Hepatocyte (in vitro differentiated cells): ENCODE measurements at regions not wholly inside any gene's neighbourhood (a gene's known extent, or its start where the extent isn't known, plus 50 kb on each side); places are given as distances from the start of the nearest gene placed in this dataset.

Experiments used
- DNase-seq: peaks from one replicate; pipeline ENCODE4 v3.0.0-alpha.2; 2016; ENCODE audit warnings: low spot score
- H2AFZ ChIP-seq: fragments of 200-600 bp; sonication (generic); 2 replicates; pipeline ENCODE4 v1.6.0; 2016; ENCODE audit warnings: antibody characterized with exemption, mild to moderate bottlenecking
- H3K27ac ChIP-seq: fragments of 200-600 bp; sonication (generic); 2 replicates; pipeline ENCODE4 v1.5.1; 2016; ENCODE audit warnings: mild to moderate bottlenecking
- H3K27me3 ChIP-seq: fragments of 200-600 bp; sonication (generic); 2 replicates; pipeline ENCODE4 v1.6.1; 2016
- H3K36me3 ChIP-seq: fragments of 200-600 bp; sonication (generic); replicated peaks from 2 replicates; pipeline ENCODE4 v1.5.1; 2016; ENCODE audit warnings: low read depth; ENCODE audit not compliant: insufficient read depth
- H3K4me1 ChIP-seq: fragments of 200-600 bp; sonication (generic); 2 replicates; pipeline ENCODE4 v1.5.1; 2016; ENCODE audit warnings: mild to moderate bottlenecking, moderate library complexity; ENCODE audit not compliant: insufficient read depth
- H3K4me2 ChIP-seq: fragments of 200-600 bp; sonication (generic); 2 replicates; pipeline ENCODE4 v1.6.0; 2016
- H3K4me3 ChIP-seq: fragments of 200-600 bp; sonication (generic); 2 replicates; pipeline ENCODE4 v1.5.1; 2016; ENCODE audit warnings: mild to moderate bottlenecking
- H3K79me2 ChIP-seq: fragments of 200-600 bp; sonication (generic); 2 replicates; pipeline ENCODE4 v1.6.0; 2017; ENCODE audit warnings: mild to moderate bottlenecking
- H3K9me2 ChIP-seq: fragments of 200-600 bp; sonication (generic); replicated peaks from 2 replicates; pipeline ENCODE4 v1.6.0; 2017; ENCODE audit warnings: mild to moderate bottlenecking; ENCODE audit not compliant: insufficient read depth
- H3K9me3 ChIP-seq: fragments of 200-600 bp; sonication (generic); 2 replicates; pipeline ENCODE4 v1.5.1; 2016; ENCODE audit warnings: low read depth, mild to moderate bottlenecking
- H4K20me1 ChIP-seq: fragments of 200-600 bp; sonication (generic); 2 replicates; pipeline ENCODE4 v1.6.0; 2016; ENCODE audit warnings: mild to moderate bottlenecking; ENCODE audit not compliant: insufficient read depth, poor library complexity, severe bottlenecking
- EZH2 ChIP-seq: fragments of 200-600 bp; sonication (generic); IDR thresholded peaks from 2 replicates; pipeline ENCODE4 v1.6.1; 2016; ENCODE audit warnings: antibody characterized with exemption, mild to moderate bottlenecking, borderline replicate concordance
- EZH2phosphoT487 ChIP-seq: fragments of 200-600 bp; sonication (generic); IDR thresholded peaks from one replicate; pipeline ENCODE4 v1.6.1; 2018; ENCODE audit warnings: antibody characterized with exemption, mild to moderate bottlenecking, low read depth, moderate library complexity; ENCODE audit not compliant: unreplicated experiment, severe bottlenecking
- WGBS: methylation state at CpG from one replicate; pipeline ENCODE4 v1.1.6; 2016; ENCODE audit warnings: low lambda C conversion rate; ENCODE audit errors: missing lambda C conversion rate; 5-methylcytosine and 5-hydroxymethylcytosine counted together
- TF ChIP-seq, protein P1 (sequence below): fragments of 200-600 bp; sonication (generic); IDR thresholded peaks from 2 replicates; pipeline ENCODE4 v1.5.1; 2016; ENCODE audit warnings: antibody characterized with exemption, mild to moderate bottlenecking; ENCODE audit not compliant: poor library complexity

DNA sequence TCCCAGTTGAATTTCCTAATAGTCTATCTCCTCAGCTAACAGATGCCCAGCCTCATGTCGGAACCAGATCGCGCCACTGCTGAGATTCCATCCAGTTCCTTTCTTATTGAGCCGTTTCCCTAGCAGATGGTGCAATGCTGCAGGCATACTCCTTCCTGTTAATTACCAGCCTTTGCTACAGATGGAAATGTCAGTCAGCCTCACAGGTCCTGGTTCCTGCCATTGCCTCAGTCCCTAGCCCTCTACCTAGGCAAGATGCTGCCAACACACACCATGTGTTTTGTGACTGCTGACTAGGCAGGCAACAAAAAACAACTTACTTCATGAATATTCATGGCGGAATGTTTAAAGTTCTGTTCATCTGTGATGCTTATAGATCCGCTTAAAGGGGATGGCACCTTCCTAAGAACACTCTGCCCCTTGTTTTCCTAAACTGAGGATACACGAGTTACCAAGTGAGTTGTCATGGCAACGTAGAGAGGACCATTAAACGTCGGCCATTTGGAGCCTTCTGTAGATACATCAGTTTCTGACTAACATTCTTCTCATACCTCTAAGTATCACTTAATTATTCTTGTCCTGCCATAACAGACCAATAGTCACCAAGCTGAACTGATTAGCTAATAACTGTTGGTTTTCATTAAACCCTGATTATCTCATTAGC is 749.5 kb downstream of the RNF144A start:
- TF ChIP-seq EZH2phosphoT487 (no peak), EZH2 (no peak)
- TF ChIP-seq, protein P1, sequence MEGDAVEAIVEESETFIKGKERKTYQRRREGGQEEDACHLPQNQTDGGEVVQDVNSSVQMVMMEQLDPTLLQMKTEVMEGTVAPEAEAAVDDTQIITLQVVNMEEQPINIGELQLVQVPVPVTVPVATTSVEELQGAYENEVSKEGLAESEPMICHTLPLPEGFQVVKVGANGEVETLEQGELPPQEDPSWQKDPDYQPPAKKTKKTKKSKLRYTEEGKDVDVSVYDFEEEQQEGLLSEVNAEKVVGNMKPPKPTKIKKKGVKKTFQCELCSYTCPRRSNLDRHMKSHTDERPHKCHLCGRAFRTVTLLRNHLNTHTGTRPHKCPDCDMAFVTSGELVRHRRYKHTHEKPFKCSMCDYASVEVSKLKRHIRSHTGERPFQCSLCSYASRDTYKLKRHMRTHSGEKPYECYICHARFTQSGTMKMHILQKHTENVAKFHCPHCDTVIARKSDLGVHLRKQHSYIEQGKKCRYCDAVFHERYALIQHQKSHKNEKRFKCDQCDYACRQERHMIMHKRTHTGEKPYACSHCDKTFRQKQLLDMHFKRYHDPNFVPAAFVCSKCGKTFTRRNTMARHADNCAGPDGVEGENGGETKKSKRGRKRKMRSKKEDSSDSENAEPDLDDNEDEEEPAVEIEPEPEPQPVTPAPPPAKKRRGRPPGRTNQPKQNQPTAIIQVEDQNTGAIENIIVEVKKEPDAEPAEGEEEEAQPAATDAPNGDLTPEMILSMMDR, result no peak
- DNase-seq, result no peak
- Histone ChIP-seq H3K27ac (no peak overlapping the region), H3K9me3 (no peaks in the 10 kb centered on the region), H3K79me2 (no peaks in the 10 kb centered on the region), H2AFZ (no peak overlapping the region), H3K4me3 (no peak overlapping the region), H3K9me2 (no peaks in the 10 kb centered on the region), H4K20me1 (no peaks in the 10 kb centered on the region), H3K4me1 (no peaks in the 10 kb centered on the region), H3K4me2 (no peak overlapping the region), H3K27me3 (no peaks in the 10 kb centered on the region), H3K36me3 (no peaks in the 10 kb centered on the region)
- WGBS, result 92% methylated on average over 10 of the region's 10 CpGs

GRCh38 chr2:7667260-7667757 is 750.1 kb downstream of the RNF144A start:
- H3K4me2 ChIP-seq, result no peak overlapping the region
- H2AFZ ChIP-seq, result no peak overlapping the region
- H3K9me3 ChIP-seq, result no peaks in the 10 kb centered on the region
- H3K27me3 ChIP-seq, result no peaks in the 10 kb centered on the region
- no peak for DNase-seq
- no peak for TF ChIP-seq EZH2
- TF ChIP-seq EZH2phosphoT487, result no peak
- H3K36me3 ChIP-seq, result no peaks in the 10 kb centered on the region
- no peak overlapping the region for H3K4me3 ChIP-seq
- no peaks in the 10 kb centered on the region for H3K4me1 ChIP-seq
- H3K27ac ChIP-seq, result no peak overlapping the region
- H4K20me1 ChIP-seq, result no peaks in the 10 kb centered on the region
- no peaks in the 10 kb centered on the region for H3K9me2 ChIP-seq
- H3K79me2 ChIP-seq, result no peaks in the 10 kb centered on the region
- 92% methylated on average over 5 of the region's 5 CpGs for WGBS

DNA sequence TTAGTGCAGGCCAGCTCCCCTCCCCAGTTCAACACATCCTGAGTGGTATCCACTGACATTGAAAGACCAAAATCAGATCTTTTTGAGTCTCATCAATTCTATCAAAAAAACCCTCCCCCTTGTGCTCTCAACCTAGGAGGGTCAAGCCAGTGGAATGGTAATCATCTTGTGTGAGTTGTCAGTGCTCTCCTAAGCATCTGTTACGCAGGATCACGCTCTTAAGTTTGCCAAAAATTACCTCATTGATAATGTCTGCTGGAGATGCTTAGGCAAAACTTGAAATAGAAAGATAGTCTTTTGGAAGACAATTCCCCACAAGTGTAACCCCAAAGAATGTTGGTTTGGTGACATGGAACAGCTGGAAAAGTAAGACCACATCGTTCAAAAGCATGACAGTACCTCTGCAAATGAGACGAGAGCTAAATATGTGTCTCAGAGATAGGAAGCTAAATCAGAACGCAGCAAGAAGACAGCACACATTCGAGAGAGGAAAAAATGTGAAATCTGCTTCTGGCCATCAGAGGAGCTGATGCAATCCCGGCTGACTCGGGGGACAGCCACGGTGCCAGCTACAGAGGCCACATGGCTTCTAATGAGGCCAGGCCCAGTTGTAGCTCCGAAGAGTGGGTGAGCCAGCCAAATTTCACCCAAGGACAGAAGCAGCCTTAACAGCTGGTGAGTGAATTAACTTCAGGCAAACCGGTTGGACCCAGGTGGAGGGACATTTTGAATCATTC is 753.9 kb downstream of the RNF144A start:
- no peaks in the 10 kb centered on the region for H4K20me1 ChIP-seq
- no peaks in the 10 kb centered on the region for H3K36me3 ChIP-seq
- no peaks in the 10 kb centered on the region for H3K79me2 ChIP-seq
- H3K27me3 ChIP-seq, result no peaks in the 10 kb centered on the region
- peaks cover 6% of the 10 kb centered on the region for H3K4me1 ChIP-seq
- no peak overlapping the region for H3K27ac ChIP-seq
- WGBS, result 84% methylated on average over 11 of the region's 11 CpGs
- no peak overlapping the region for H3K4me2 ChIP-seq
- H3K9me3 ChIP-seq, result no peaks in the 10 kb centered on the region
- H3K9me2 ChIP-seq, result no peaks in the 10 kb centered on the region
- DNase-seq, result no peak
- TF ChIP-seq EZH2 (no peak), EZH2phosphoT487 (no peak)
- TF ChIP-seq, protein P1, result no peak
- H3K4me3 ChIP-seq, result no peak overlapping the region
- no peak overlapping the region for H2AFZ ChIP-seq
